DOHH2 (cell line): ENCODE measurements at regions not wholly inside any gene's neighbourhood (a gene's known extent, or its start where the extent isn't known, plus 50 kb on each side); places are given as distances from the start of the nearest gene placed in this dataset.

Experiments
- CTCF ChIP-seq: fragments of 200-600 bp; sonication (generic); IDR thresholded peaks from one replicate; pipeline ENCODE4 v1.5.1; 2014; ENCODE audit warnings: antibody characterized with exemption, mild to moderate bottlenecking, low read depth, low read length; ENCODE audit not compliant: poor library complexity, severe bottlenecking
- EZH2phosphoT487 ChIP-seq: fragments of 200-600 bp; sonication (generic); IDR thresholded peaks from 2 replicates; pipeline ENCODE4 v1.6.1; 2017; ENCODE audit warnings: borderline replicate concordance, mild to moderate bottlenecking, antibody characterized with exemption, low read length, moderate library complexity, mixed read lengths

DNA sequence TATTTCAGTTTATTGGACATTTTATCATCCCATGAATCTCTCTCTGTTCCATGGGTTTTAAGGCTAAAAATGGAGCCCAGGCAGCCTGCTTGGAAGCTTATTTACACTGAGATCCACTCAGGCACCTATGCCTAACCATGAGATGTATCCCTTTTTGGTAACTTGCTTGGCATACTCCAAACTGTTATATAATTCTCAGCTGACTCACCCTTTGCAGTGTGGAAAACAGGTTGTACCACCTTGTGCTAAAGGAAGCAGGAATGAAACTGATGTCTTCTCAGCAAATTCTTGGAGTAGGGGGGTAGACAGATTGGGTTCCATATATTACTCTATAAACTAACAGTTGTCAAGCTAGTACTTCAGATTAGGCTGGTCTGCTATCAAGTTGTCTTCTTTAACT, 483.6 kb downstream of the KLF5 start:
- no peak for TF ChIP-seq CTCF
- no peak for TF ChIP-seq EZH2phosphoT487
